ENCODE measurements at regions not wholly inside any gene's neighbourhood (a gene's known extent, or its start where the extent isn't known, plus 50 kb on each side); places are given as distances from the start of the nearest gene placed in this dataset.

GRCh38 chr14:21894003-21894897 is 220.6 kb upstream of the OR4E1 start:
- TF ChIP-seq POLR2AphosphoS5 (IDR thresholded peaks at IDR 0.05; ENCODE audit: low read depth, low read length) (no peak), REST (IDR thresholded peaks at IDR 0.05; ENCODE audit: insufficient read depth in 1 of 2, low read depth in 2 of 2, low read length in 2 of 2) (no peak)

Measured in PFSK-1 (cell line).